IPS-NIHi11 (cell line): ENCODE measurements at regions not wholly inside any gene's neighbourhood (a gene's known extent, or its start where the extent isn't known, plus 50 kb on each side); places are given as distances from the start of the nearest gene placed in this dataset.

Experiments used
- DNase-seq: peaks from one replicate; pipeline ENCODE4 v3.0.0; 2012; ENCODE audit warnings: mixed read lengths, low spot score

DNA sequence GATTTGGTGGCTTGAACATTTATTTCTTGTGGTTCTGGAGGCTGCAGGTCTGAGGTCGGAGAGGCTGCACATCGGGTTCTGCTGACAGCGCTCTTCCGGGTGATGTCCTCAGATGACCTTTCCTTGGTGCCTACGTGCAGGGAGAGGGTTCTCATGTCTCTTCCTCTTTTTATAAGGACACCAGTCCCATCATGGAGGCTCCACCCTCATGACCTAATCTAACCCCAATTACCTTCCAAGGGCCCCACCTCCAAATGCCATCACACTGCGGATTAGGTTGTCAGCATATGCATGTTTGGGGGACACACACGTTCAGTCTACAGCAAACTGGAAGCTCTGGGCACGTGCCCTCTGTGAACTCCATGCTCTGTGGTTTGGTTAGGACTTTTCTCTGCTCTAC is 338.6 kb downstream of the FGF9 start:
- no peak for DNase-seq

DNA sequence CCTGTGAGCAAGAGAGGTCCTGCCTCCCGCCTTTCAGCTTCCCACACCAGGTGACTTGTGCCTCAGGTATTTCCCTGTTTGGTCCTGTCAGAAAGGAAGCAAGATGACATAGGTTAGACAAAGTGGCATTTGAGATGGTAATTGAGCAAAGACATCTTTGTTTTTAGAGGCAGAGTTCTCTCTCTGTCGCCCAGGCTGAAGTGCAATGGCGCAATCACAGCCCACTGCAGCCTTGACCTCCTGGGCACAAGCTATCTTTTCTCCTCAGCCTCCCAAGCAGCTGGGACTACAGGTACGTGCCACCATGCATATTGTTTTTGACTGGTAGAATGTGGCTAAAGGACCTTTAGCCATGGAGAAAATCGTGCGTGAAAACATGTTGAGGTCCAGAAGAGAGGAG is 339.1 kb downstream of the FGF9 start:
- DNase-seq = no peak

DNA sequence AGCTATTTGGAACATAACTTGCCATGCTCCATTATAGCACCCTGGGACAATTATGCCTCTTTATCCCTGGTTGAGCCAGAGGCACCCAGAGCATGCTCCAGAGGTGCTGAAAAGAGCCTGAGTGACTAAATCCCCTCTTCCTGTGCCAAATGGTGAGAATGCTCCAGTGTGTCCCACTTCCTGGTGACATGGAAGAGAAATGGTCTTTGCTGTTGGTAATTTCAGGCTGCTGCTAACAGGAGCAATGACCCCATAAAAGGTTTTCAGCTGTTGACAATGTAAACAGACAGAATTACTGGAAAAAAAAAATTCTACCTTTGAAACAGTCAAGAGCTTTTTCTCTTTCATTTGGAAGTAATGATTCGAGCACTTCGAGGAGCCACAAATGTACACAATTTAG is 341.8 kb downstream of the FGF9 start:
- no peak for DNase-seq

DNA sequence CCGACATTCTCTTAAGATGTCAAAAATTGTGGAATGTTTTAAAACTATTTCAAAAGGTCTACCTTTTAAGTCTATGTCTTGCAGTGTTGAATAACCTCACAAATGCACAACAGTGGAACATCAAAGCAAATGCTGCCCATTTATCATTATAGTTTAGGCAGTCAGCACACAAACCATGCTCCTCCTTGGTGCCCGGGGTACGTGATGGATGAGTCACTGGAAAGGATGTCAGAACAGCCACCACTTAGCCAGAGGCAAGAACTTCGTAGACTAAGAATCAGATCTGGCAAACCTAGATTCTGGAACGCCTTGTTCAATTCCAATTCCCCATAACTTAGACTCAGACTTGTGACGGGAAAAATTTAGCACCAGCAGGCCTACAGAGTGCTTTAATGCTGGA is 343.6 kb downstream of the FGF9 start:
- DNase-seq = no peak

DNA sequence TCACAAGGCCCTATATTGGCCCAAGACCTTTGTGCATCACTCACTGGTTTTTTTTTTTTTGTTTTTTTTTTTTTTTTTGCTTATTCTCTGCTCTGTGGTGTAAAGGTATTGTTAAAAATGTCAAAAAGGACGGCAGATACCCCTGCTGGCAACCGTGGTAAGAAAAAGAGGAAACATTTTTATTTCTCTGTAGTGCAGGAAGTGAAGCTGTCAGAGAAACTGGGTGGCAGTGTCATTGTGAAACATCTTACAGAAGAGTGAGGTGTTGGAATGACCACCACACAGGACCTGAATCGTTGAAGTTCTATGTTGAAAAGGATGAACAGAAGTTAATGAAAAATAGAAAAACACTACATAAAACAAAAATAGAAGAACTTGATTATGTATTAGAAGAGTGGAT is 346.4 kb downstream of the FGF9 start:
- no peak for DNase-seq

DNA sequence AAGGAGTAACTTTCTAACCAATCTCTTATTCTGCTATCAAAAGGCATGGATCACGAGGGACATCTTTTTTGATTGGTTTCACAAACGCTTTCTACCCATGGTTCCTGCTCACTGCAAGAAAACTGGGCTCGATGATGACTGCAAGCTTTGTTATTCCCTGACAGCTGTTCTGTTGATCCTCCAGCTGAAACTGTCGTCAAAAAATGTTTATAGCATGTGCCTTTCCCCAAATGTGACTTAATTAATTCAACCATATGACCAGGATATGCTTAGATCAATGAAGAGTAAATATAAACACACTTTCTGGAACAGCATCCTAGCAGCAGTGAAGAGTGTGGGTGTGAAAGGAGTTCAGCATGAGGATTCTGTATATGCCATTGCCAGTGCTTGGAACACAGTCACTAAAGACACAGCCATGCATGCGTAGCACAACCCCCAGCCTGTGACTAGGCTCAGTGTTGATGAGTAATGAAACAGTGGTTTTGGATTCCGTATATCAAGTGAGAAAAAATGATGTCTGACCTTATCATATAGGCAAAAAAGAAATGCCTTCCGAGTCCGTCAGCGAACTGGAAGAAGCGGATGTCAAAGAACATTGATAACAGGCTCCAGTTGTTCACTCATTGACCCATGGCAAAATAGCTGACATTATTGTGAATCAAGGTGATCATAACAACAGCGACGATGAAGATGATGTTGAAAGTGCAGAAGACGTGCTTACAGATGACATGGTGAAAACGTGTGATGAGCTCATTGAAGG is 347.4 kb downstream of the FGF9 start:
- DNase-seq = no peak

DNA sequence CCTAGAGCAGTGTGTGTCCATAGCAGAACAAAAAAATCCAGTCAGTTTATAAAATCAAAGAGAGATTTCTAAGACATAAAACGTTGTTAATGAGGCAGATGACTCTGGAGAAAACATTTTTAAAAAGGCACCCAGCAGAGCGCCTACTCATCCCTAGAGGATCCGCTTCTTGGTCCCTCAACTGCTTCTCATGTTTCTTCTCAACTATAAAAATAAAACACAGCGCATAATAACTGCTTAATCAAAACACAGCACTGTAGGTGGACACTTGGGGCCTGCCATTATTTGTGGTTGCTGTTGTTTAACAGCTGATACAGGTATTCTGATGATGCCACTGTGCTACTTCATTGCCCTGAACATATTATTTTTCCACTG is 347.9 kb downstream of the FGF9 start:
- no peak for DNase-seq

DNA sequence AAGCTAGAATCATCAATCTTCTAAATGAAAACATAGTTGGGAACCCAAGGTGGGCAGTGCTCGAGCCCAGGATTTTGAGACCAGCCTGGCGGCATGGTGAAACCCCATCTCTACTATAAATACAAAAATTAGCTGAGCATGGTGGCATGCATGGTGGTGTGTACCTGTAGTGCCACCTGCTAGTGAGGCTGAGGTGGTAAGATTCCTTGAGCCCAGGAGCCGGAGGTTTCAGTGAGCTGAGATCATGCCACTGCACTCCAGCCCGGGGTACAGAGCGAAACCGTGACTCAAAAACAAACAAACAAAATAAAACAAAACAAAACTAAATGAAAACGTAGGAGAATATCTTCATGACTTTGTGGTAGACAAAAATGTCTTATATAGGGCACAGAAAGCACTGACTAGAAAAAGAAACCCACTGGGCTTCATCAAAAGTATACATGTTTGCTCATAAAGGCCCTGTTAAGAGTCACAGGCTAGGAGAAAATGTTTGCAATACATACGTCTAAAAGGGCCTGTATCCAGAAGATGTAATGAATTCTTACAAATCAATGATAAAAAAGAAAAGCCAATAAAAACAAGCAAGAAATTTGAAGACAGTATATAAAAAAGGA is 353.6 kb downstream of the FGF9 start:
- no peak for DNase-seq

DNA sequence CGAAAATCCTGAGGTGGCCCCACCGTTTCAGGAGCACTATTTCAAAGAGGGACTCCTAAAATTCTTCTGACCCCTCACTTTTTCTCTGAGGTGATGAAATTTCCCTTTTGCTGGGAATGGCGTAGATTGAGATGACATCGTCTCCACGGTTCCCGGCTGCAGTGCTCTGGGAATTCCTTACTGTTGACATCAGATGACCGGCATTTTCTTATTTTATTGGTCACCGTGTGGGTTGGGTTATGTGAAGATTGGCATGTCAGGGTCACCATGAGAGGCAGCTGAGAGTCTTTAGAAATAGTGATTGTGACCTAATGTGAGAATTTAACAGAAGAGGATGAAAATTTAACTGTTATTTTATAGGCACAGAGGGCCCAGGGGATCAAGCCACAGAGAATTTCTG is 356.7 kb downstream of the FGF9 start:
- DNase-seq = no peak

DNA sequence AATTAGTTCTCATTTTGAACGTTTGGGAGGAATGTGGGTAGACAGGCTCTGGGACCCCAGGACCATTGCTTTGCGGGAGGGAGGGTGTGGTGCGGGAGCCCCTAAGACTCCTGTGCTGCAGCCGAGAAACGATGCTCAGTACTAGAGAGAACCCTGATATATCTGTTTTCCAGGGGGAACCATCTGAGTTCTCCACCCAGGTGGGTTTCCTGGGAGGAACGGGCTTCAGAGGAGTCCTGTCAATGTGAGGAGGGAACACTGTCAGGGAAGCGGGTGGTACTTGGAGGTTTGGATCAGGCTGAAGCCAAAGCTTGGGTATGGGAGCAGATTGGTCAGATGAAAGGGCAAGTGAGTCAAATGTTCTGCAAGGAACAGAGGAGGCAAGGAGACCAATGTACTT is 358.0 kb downstream of the FGF9 start:
- no peak for DNase-seq

DNA sequence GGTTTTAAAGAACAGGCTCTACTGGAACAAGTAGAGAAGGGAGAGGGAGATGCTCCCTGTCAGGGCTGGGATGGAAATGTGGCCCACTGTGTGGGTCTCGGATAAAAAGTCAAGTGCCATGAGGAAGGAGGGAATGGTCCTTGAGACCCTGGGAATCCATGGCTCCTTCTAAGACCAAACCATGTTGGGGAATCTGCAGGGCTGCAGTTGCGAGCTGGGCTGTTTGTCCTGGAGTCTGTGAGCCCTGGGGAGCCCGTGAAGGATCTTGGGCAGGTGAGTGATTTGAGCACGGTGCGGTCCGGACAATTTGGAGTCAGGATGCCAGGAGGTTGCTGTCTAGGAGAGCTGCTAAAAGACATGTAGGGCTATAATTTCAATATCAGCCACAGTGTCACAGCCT is 359.4 kb downstream of the FGF9 start:
- no peak for DNase-seq

DNA sequence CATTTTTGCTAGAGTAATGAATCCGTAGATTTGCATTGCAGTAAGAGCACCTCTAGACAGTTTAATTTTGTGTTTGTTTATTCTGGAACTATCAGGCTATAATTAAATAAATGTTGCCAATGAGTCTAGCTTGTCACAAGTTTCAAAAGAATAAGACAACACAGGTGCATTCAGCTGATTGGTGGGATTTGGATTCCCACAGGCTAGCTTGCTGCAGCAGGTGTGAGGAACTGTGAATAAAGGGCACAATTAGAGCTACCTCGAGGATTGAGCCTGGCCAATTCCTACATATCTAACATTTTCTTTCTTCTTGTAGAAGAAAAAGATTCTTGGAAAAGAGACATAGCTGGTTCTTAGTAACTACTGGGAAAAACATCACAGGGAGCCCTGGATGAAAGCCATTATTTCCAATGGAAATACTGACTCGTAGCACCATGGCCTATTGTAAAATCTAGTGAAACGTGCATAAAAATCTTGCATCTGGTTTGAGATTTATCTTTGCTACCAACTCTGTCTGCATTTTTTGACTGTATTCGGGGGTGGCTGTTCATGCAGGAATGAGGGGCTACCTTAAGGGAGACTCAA is 360.9 kb downstream of the FGF9 start:
- DNase-seq = no peak

DNA sequence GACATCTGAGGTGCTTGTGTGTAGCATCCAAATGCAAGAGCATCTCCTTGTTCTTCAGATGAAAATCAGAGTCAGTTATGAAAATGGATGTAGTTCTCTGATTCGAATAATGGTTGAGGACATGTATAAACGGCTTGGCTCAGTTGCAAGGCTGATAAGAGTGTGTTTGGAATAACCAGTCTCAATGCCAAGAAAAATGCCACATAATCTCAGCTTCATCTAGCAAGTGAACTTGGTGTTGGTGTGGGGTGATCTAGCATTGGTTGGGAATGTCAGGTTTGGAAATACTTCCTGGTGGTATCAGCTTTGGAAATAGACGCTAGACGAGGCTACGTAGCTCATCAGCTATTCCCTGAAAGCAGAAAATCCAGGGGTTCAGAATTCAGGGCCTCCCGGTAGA is 362.0 kb downstream of the FGF9 start:
- DNase-seq = no peak

DNA sequence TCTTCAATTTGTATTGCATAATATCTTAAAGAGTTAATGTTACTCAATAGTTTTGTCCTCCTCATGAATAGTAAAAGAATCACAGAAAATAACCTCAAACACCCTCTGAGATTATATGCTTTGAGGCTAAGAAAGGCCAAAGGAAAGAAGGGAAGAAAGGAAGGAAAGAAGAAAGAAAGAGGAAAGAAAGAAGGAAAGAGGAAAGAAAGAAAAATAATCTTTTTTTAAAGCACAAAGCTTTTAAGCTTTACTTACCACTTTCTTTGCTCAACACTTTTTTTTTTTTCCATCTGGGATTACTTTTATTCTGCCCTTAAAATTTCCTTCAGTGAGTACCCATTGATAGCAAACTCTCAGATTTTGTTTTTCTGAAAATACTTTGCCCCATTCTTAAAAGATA is 369.1 kb downstream of the FGF9 start:
- no peak for DNase-seq

DNA sequence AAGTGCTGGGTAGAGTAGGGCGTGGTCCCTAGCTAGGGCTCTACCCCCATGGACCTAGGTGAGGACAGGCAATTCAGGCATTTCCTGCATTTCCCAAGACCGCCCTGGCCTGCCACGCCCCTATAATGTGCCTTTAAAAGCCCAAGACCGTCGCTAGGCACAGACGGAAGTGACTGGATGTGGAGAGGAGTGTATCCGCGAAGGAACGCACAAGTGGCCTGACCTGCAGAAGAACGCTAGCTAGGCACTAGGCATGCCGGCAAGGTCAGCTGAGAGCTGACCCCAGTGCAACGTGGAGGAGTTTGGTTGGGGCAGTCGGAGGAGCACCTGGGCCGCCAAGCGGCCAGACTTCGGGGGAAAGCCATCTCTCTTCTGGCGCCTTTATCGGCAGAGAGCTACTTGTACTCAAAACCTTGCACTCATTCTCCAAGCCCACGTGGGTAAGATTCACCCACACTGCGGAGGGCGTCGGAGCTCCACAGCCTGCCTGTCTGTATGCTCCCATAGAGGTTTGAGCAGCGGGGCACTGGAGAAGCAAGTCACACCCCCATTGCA is 370.0 kb downstream of the FGF9 start:
- DNase-seq = no peak

DNA sequence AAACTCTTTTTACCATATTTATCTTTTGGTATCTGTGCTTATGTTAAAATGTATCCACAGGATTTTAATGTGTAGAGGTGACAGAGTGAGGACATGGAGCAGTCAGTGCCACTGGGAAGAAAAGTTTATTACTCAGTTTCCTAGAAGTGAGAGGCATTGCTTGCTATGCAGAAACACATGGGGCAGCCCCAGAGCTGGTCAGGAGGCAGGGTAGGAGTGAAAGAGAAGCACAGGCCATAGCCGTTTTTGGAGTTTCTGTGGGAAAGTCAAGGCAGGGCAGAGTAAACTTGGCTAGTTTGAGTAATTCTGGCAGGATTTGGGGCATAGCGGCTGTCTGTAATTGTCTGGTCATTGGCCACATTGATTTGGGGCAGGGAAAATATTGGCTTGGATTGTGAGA is 370.9 kb downstream of the FGF9 start:
- no peak for DNase-seq

DNA sequence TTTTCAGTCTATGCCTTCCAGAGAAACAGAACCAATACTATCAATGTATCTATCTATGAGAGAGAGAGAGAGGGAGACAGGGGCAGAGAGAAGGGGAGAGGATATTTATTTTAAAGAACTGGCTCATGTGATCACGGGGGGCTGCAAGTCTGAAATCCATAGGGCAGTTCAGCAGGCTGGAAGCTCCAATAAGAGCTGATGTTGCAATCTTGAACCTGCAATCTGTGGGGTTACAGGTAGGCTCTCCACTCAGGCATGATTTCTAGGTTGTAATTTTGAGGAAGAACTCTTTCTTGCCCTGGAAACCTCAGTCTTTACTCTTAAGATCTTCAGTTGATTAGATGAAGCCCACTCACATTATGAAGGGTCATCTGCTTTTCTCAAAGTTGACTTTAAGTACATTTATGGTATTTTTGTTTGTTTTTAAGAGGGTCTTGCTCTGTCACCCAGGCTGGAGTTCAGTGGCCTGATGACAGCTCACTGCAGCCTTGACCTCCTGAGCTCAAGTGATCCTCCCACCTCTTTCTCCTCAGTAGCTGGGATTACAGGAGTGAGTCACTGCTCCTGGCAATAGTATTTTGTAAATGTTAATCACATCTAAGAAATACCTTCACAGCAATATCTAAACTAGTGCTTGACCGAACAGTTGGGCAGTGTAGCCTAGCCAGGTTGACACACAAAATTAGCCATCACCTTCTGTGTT is 376.4 kb downstream of the FGF9 start:
- no peak for DNase-seq

DNA sequence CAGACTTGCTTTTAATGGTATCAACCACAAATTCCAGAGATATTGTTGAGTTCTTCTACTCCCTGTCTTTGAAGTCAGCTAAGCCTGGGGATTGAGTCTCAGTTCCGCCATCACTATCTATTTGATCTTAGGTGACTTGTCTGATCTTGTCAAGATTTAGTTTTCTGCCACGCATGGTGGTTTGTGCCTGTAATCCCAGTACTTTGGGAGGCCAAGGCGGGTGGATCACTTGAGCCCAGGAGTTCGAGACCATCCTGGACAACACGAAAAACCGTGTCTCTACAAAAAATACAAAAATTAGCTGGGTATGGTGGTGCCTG is 376.9 kb downstream of the FGF9 start:
- DNase-seq = no peak

DNA sequence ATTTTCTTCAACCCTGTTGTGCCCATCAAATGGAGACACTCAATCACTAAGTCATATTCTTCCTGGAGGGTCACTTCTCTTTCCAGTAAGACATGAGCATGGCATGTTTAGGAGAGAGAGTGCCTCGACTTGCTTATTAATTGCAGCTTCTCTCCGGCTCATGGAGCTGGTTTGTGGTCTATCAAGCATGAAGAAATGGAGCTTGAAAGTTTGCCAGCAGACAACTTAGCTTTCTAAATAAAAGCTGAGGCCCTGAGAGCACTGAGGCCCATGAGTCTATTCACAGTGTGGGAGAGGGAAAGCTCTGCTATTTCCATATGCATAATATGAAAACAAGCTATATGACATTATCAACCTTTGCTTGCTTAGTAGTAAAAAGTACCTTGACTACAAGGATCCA is 378.5 kb downstream of the FGF9 start:
- DNase-seq = no peak

DNA sequence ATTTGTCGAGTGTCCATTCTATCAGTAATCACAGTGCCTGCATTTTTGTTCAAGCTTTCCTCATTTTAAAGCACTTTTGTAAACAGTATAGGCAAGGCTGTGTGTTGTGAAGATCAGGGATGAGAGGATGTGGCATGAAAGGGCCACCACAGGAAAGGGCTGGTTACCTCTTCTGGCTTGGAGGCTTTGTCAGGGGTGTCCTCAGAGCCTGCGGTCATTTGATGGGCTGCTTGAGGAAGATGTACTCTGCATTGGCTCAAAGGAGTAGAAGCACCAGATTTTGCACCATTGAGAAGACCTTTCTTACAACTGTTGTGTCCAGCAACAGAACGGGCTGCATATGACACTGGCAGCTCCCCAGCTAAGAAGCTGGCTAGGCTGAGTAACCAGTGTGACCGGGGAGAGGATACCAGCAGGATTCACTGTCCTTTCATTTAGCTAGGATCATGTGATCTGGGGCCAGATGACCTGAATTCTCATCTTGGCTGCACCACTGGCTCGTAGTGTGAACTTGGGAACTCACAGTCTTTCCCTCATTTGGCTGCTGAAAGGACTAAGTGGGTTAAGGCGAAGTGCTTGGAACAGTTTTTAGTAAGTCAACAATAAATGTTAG is 380.2 kb downstream of the FGF9 start:
- no peak for DNase-seq

DNA sequence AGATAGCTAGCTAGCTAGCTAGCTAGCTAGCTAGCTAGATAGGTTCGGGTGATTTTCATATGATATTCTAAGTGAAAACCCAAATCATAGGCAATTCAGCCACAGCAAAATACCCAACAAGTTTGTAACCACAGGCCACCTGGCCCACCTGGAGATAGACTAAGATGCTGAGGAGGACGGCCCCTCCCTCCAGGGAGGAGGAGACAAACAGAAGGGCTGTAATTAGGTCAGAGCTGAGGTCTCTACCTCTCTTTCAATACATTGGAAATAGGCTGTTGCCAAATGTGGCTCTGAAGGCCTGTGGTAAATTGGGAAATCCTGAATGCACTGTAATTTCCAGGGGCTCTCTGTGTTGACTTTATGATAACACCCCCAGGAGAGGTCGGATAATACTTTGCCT is 382.2 kb downstream of the FGF9 start:
- no peak for DNase-seq

DNA sequence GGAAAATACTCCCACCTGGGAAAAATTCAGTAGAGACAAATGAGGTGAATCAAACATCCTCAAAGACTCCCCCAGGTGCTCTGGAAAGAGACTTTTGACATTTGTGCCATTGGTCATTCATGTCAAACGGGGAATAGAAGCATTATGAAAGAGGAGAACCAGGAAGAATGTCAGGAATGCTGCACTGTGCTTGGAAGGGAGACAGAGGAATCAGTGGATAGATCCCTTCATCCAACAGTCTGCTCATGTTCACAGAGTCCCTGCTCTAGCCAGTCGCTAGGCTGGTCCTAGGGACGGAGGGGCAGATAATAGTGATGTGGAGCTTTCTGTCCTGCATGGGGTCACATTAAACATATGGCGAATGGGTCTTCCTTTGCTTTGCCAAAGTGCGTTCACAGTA is 384.4 kb downstream of the FGF9 start:
- peak; percentile 33 for DNase-seq

DNA sequence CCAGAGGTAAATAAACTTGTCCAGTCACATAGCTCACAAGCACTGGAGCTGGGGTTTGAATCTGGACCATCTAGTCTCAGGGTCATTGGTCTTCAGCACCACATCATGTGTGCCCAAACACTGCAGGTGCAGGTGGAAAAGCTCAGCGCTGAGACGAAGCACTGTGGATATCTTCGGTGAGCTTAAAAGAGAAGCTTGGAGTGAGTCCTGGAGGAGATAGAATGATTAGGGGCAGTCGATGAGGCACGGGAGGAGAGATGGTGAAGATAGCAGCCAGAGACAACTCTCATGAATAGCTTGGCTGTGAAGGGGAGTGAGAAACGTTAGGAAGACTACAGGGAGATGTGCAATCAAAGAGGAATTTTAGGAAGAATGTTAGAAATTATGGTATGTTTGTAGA is 389.3 kb downstream of the FGF9 start:
- DNase-seq = no peak
